HG03060 (cell line): ENCODE measurements at regions not wholly inside any gene's neighbourhood (a gene's known extent, or its start where the extent isn't known, plus 50 kb on each side); places are given as distances from the start of the nearest gene placed in this dataset.

Experiments used
- ATAC-seq: cut with Tn5 transposase; IDR thresholded peaks from one replicate; pipeline ENCODE4 v1.9.1; 2021; ENCODE audit warnings: low read depth, moderate number of reproducible peaks; ENCODE audit not compliant: unreplicated experiment

- ATAC-seq = no peak
Observed at GRCh38 chr10:92789786-92790185, 58.5 kb upstream of the EXOC6 start.

DNA sequence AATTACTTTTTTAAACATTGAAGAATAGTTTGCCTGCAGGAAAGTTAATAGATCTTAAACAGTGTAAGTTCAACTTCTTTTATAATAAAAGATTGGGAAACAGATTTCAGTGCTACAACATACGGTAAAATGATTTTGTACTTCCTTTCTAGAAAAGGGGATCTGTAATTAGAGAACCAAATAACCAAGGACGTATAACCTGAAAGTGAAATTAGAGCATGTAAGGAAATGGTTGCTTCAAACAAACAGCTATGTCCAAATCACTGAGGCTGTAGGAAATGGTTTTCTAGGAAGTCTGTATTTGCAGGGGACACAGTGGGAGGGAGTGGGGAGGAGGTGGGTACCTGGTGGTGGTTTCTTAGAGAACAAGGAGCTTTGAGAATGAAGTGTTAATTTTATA is 57.9 kb upstream of the EXOC6 start:
- no peak for ATAC-seq

- ATAC-seq = no peak
Observed at GRCh38 chr10:92792661-92793060, 55.7 kb upstream of the EXOC6 start.
